Amniotic epithelial cell (primary cell): ENCODE measurements at regions not wholly inside any gene's neighbourhood (a gene's known extent, or its start where the extent isn't known, plus 50 kb on each side); places are given as distances from the start of the nearest gene placed in this dataset.
A peak's percentile ranks its signal among the peaks of the same experiment; 100 is the strongest.

Experiments
- DNase-seq: peaks from one replicate; pipeline ENCODE4 v3.0.0-alpha.2; 2010; ENCODE audit warnings: low read depth

DNA sequence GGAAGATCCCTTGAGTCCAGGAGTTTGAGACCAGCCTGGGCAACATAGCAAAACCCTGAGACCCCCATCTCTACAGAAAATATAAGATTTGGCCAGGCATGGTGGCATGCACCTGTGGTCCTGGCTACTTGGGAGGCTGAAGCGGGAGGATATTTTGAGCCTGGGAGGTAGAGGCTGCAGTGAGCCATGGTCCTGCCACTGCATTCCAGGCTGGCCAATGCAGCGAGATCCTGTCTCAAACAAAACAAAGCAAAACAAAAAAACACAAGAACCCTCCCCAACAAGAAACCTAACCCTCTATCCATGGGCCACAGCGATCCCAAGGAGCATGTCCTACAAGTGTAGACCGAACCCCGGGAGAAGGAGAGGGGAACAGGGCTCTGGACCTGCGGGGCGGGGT lies 133.3 kb downstream of the MGAT5B start:
- no peak for DNase-seq

DNA sequence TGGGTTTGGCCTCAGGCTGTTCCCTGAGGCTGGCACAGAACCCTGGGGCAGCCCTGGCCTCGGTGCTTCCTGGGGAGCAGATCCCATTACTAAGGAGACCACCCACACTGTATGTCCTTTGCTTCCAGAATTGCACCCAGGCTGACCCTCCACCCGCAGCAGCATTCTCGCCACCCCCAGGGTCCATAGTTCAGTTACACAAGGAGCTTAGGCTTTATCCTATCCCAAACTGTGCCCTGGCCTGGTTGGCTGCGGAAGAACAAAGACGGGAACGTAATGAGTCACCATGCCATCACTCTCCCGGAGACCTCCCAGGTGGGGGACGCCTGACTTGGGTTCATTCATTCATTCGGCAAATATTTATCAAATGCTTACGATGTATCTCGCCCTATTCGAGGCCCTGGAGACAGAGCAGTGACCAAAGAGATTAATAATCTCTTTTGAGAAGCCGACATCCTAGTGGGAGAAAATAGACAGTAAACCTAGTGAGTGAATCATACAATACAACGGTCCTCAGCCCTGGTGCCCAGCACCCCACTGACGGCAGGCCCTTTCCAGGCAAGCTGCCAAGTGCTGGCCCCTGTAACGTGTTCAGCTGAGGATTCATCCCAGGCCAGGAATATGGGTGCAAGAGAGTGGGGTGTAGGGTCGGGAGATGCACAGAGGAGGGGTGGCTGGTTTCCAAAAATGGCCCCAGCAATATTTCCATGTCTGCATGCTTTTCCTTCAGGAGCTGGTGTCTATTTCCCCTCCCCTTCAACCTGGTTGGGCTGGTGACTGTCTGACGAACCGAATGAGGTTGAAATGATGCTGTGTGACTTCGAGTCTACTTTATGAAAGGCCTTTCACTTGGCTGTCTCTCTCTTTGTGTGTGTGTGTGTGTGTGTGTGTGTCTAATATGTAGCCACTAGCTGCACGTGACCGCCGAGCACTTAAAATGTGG lies 134.2 kb downstream of the MGAT5B start:
- DNase-seq = peak; percentile 70

DNA sequence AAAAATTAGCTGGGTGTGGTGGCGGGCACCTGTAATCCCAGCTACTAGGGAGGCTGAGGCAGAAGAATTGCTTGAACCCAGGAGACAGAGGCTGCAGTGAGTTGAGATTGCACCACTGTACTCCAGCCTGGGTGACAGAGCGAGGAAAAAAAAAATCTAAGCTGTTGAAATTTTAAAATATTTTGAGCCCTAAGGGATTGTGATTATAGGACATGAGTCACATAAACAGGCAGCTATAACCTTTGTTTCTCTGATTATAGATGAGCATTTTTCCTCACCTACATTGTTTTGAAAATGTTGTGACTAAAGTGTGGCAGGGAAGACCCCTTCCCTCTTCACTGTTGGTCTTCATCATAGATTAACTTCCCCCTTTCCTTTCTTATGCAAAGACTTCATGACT lies 135.5 kb downstream of the MGAT5B start:
- no peak for DNase-seq

DNA sequence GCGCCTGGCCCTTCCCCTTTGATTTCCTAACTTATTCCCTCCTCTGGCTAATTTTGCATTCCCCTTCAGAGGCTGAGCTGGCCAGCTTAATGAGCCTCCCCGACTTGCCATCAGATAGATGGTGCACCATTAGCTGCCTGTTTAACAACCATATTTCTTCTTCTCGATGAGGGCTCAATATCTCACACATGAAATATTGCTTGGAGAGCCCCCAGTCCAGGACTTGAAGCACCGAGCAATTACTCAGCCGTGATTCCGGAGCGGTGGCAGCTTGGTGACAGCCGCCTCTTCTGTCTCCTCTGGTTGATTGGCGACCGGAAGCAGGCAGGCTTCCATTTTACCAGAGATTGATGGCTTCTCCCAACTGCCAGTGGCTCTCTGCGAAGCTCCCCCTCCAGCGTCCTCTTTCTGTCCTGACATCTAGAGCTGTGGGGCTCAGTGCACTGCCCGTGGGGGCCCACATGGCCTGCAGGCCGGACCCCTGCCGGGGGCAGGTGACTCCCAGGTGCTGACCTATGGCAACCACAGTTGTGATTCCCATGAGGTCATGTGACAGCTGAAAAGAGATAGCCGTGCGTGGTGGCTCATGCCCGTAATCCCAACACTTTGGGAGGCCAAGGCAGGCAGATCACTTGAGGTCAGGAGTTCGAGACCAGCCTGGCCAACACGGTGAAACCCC lies 133.7 kb upstream of the SEC14L1 start:
- DNase-seq = no peak

DNA sequence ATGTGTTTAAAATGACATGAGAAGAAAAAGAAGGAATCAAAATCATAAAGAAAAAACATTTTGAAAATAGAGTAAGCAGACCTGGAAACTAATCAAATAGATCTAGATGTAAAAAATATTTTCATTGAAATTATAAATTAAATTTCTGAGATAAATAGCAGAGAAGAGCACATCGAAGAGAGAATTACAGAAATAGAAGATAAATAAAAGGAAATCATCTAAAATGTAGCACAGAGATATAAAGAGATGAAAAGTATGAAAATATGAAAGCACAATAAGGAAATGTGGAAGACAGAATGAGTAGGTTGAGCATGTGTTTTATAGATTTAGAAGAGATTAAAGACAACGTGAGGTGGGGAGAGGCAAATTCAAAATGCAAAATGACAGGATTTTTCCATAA lies 130.9 kb upstream of the SEC14L1 start:
- DNase-seq = no peak

DNA sequence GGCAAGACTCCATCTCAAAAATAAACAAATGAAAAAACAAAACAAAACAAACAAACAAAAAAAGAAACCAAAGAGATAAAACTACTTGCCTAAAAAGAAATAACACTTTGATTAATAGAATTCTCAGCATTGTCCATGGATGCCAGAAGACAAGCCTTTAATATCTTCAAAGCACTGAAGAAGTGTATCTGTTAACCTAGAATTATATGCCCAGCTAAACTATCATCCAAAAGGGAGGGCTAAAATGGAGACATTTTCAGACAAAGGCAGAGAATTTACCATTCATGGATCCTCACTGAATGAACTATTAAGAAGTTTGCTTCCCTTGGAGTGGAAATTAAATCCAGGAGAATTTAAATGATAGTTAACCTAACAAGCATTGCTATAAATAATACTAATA lies 130.1 kb upstream of the SEC14L1 start:
- no peak for DNase-seq

DNA sequence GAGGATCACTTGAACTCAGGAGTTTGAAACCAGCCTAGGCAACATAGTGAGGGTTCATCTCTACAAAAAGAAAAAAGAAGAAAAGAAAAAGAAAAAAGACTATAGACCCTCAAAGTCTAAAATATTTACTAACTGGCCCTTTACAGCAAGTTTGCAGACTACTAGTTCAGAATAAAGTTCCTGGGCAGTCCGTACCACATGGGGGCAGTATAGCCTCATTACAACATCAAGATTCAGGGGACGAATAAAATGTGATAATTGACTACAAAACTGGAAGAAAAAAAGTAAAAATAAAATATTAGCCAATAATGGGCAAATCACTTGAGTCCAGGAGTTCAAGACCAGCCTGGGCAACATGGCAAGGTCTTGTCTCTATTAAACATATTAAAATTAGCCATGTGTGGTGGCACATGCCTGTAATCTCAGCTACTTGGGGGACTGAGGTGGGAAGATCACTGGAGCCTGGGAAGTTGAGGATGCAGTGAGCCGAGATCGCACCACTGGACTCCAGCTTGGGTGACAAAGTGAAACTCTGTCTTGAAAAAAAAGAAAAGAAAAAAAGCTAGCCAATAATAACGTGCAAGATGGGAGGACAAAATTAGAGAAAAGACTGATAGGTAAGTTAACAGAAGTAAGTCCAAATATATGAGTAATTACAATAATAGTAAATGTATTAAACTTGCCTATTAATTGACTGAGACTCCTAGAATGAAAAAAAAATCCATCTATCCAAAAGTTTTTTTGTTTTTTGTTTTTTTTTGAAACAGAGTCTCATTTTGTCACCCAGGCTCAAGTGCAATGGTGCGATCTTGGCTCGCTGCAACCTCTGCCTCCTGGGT lies 129.4 kb upstream of the SEC14L1 start:
- DNase-seq = peak; percentile 50

DNA sequence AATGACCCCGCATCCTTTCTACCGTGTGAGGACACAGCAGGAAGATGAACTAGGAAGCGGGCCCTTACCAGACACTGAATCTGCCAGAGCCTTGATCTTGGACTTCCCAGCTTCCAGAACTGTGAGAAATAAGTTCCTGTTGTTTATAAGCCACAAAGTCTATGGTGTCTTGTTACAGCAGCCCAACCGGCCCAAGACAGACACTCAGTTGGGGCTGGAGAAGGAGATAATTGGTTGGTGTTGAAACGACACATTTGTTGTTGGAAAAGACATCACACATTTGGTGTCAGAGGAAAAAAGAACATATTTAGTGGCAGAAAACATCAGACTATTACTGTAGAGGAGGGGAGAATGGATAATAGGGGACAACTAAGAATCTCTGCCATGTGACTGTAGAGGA lies 122.3 kb upstream of the SEC14L1 start:
- no peak for DNase-seq

DNA sequence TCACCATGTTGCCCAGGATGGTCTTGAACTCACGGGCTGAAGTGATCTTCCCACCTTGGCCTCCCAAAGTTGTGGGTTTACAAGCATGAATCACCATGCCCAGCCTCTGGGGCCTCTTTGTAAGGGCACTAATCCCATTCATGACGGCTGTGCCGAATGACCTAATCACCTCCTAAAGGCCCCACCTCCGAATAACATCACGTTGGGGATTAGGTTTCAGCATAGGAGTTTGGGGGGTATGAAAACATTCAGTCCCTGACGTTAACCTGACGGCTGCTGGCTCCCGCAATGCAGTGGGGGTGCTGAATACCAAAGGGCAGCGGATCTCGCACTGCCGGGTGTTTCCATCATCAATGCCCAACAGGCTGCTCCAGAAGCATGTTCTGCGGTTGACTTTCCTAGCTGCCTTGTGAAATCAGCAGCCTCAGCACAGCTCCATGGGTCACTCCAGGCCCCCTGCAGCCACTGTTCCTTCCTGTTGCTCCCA lies 120.8 kb upstream of the SEC14L1 start:
- peak; percentile 97 for DNase-seq

DNA sequence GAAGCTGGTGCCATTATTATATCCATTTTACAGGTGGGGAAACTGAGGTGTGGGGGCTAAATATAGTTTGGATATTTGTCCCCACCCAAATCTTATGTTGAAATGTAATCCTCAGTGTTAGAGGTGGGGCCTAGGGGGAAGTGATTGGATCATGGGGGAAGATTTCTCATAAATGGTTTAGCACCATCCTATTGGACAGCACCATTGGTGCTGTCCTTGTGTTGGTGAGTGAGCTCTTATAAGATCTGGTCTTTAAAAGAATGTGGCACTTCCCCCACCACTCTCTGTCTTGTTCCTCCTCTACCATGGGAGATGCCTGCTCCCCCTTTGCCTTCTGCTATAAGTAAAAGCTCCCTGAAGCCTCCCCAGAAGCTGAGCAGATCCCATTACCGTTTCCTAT lies 119.8 kb upstream of the SEC14L1 start:
- no peak for DNase-seq

DNA sequence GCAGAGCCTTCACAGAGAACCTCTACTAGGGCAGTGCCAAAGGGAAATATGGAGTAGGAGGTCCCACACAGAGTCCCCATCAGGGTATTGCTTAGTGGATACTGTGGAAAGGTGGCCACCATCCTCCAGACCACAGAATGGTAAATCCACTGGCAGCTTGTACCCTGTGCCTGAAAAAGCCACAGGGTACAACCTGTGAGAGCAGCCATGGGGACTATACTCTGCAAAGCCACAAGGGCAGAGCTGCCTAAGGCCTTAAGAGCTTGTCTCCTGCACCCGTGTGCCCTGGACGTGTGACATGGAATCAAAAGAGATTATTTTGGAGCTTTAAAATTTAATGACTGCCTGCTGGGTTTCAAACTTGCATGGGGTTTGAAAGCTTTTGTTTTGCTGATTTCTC lies 118.0 kb upstream of the SEC14L1 start:
- DNase-seq = no peak

DNA sequence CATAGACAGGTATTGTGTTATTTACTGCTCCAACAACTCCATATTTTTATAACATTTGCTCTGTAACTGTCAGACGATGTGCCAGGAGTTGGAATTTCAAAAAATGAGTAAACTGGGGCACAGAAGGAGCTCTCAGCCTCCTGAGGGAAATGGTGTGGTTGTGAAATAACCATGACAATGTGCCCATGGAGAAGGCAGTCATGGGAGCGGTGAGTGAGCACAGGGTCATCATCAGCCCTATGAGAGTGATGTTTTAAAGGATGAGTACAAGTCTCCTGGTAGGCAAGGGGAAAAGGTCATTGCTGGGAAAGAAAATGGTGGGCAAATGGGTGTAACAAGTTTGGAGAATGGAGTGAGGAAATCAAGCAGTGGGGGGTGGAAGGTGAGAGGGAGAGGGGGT lies 115.0 kb upstream of the SEC14L1 start:
- peak; percentile 30 for DNase-seq

DNA sequence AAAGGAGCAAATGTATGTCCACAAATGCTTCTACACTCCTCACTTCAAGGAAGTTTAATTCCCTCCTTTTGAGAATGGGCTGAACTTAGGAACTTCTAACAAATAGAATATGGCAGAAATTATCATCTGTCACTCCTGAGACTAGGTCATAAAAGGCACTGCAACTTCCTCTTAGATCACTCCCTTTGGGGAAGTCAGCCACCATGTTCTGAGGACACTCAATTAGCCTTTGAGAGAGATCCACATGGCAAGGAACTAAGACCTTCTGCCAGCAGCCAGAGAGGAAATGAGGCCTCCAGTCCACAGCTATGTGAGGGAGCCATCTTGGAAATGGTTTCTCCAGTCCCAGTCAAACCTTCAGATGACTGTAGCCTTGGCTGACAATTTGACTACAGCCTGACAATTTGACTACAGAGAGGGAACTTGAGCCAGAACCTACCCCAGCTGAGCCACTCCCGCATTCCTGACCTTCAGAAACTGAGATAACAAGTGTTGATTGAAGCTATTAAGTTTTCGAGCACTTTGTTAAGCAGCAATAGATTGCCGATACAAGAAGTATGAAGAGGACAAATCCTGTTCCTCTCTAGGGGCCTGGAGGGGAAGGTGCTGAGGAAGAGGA lies 113.4 kb upstream of the SEC14L1 start:
- DNase-seq = no peak

DNA sequence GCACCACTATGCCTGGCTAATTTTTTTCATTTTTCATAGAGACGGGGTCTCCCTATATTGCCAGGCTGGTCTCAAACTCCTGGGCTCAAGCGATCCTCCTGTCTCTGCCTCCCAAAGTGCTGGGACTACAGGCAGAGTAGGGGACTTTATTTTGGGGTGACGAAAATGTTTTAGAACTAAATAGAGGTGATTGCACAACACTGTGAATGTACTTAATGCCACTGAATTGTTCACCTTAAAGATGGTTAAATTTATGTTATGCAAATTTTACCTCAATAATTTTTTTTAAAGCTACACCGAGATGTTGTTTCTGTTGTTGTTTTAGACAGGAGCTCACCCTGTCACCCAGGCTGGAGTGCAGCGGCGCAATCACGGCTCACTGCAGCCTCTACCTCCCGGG lies 111.9 kb upstream of the SEC14L1 start:
- DNase-seq = no peak

DNA sequence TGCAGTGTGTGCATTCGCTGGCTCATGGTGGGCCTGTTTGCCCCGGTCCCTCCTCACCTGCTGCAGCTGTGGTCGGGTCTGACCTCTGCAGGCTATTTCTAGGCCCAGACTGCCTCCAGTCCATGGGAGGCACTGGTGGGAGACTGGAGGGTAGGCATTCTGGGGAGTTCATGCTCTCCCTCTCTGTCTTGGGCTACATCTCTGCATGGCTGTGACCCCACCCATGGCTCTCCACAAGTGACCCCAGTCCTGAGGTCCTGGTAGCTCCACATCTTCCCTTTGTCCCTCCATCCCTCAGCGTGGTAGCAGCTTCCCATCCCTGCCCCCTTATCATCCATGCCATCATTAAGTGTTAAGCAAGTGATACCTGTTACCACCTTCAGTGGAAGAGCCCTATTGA lies 107.8 kb upstream of the SEC14L1 start:
- no peak for DNase-seq

DNA sequence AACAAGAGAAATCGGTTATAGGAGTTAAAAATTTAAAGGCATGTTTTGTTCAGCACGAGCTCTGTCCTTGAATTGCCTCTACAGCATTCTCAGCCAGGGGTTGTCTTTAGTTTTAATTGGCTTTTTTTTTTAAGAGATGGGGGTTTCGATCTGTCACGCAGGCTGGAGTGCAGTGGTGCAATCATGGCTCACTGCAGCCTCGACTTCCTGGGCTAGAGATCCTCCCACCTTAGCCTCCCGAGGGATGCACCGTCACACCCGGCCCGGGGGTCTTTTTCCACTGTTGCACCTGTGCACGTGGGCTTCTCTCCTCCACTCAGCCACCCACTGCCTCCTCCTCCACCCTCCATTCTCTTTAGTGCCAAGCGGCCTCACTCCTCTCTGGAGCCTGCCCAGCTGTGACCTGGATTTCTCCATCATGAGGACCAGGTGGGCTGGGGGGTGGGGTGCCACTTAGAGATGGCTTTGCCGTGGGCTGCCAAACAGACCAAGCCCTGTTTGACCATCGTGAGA lies 106.8 kb upstream of the SEC14L1 start:
- no peak for DNase-seq

DNA sequence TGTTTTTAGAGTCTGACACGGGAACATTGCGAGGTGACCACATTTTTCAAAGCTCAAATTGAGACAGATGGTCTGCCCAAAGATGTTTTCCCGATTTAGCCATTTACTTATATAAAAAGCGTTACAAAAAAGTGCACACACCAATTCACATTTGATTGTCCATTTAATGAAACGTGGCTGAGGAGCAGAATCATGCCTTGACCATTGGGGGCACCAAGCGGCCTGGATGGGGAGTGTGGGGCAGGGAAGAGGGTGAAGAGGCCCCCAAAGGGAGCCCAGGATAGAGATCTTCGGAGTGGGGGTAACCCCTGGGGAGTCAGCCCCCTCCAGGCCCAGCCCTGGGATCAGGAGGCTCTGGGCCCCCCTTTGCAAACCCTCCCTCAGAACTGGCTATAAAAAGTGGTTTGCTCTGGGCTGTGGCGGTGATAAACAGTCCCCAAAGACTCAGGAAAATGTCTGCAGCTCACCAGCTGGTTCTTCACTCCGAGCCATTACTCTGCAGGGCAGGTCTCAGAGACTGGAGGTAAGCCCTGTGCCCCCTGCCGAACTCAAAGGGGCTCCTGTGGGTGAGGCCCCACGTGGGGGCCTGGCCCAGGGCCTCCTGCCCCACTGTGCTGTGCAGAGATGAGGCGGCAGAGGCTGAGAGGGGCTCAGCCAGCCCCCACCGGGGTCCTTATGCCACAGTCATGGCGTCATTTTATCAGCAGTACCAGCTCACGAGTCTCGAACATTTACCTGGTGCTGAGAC lies 105.9 kb upstream of the SEC14L1 start:
- DNase-seq = no peak

DNA sequence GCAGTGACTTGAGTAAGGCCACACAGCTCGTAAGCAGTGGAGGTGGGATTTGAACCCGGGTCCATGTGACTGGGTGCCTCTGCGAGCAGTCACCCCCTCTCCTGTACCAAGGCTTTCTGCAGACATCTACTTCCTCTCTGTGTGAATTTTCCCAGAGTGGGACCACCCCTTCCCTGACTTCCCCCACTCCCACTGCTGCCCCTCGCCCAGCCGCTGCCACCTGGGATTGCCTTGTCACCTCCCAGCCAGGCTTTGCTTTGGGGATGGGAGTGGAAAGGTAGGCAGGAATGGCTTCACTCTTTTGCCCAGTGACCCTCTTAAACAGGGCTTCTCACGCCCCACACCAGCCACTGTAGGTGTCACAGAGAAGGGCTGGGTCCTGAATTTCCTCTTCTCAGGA lies 105.2 kb upstream of the SEC14L1 start:
- DNase-seq = no peak

DNA sequence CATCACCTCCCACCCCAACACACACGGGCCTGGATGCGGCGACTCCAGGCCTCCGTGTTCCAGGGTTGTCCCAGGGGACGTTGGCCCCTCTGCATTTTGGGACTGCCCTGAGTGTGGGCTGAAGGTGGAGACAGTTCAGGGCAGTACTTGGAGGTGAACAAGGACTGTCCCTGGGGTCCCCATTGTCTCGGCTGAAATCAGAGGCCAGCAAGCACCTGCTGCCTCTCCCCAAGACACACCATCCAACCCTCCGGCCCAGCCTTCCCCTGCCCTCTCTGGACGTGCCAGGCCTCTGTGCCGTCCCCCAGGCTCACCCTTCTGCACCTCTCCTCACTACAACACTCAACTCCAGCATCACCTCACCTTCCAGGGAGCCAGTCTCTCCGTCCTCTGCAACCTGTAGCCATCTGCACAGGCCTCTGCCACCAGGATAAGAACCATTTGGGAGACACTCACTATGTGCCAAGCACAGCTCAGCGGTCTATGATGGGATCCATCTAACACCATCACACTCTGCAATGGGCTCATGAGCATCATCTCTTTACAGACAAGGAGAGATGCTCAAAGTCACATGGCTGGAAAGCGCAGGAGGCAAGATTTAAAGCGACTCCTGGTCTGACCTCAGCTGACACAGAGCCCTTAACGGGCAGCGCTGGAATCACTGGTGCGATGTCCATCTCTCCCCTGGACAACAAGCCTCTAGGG lies 104.5 kb upstream of the SEC14L1 start:
- no peak for DNase-seq

DNA sequence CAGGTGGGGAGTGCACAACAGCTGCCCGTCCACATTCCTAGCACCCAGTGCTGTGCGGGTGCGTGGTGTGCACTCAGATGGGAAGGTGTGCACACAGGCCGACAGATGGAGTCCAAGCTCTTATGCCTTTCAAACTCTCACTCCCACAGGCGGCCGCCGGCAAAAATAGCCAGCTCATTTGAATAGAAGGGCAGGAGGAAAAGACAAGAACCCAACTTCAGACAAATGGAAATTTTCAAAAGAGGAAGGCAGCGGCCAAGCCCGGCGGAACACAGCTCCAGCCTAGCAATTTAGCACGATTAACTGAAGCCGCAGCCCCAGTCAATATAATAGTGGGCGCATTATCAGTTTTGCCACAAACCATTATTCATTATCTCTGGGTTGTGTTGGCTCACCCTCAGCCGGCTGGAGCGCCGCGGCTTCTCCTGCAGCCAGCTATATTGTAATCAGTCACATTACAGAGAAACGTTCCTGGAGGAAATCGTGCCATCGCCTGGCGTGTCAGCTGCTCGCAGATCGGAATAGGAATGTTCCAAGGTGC lies 103.9 kb upstream of the SEC14L1 start:
- no peak for DNase-seq
